Left renal pelvis (tissue), 4 donors: ENCODE measurements at regions not wholly inside any gene's neighbourhood (a gene's known extent, or its start where the extent isn't known, plus 50 kb on each side); places are given as distances from the start of the nearest gene placed in this dataset.

Experiments
- DNase-seq, 4 donors: peaks; one replicate each; pipeline ENCODE4 v3.0.0-alpha.2; 2013; ENCODE audit warnings: low read depth in 4 of 4, low spot score in 3 of 4

DNA sequence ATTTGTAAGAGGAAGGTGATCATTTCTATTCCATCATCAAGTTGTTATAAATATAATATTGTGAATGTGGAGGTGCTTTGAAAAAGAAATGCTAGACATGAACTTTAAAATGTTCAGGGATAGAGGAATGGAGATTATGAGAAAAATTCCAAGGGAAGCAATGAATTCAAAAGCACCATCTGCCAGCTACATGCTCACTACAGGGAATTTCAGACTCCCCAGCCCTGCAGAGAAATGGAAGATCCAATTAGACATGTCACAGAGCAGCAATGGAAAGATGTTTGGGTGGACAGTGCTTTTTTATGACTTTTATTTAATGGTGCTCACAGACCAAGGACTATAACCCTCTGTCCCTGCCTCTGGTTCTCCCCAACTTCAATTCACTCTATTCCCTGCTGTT is 209.7 kb downstream of the ESM1 start:
- no peak for DNase-seq

- no peak for DNase-seq
Observed at GRCh38 chr5:54774281-54775170, 210.9 kb downstream of the ESM1 start.

- no peak for DNase-seq
Observed at GRCh38 chr5:54772684-54773083, 212.7 kb downstream of the ESM1 start.

GRCh38 chr5:54772231-54772630 is 213.2 kb downstream of the ESM1 start:
- DNase-seq: no peak

GRCh38 chr5:54769746-54770145 is 215.6 kb downstream of the ESM1 start:
- no peak for DNase-seq

GRCh38 chr5:54769072-54769471 is 216.3 kb downstream of the ESM1 start:
- no peak for DNase-seq

DNA sequence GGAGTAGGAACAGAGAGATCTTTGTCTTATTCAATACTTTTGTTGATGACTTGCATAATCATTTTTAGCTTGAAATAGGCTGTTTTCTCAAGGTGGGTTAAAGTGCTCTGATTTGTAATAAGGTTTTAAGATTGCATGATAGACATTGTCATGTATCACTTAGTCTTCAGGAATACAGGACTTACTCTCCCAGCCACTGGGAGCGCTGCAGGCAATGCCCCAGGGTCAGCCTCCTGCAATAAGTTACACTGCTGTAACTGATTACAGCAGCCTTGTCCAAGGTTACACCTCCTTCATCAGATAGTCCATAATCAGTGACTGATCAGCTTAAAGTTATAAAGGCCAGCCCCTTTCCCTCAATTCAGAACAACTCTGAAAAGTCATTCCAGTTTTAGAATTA is 218.6 kb downstream of the ESM1 start:
- no peak for DNase-seq

DNA sequence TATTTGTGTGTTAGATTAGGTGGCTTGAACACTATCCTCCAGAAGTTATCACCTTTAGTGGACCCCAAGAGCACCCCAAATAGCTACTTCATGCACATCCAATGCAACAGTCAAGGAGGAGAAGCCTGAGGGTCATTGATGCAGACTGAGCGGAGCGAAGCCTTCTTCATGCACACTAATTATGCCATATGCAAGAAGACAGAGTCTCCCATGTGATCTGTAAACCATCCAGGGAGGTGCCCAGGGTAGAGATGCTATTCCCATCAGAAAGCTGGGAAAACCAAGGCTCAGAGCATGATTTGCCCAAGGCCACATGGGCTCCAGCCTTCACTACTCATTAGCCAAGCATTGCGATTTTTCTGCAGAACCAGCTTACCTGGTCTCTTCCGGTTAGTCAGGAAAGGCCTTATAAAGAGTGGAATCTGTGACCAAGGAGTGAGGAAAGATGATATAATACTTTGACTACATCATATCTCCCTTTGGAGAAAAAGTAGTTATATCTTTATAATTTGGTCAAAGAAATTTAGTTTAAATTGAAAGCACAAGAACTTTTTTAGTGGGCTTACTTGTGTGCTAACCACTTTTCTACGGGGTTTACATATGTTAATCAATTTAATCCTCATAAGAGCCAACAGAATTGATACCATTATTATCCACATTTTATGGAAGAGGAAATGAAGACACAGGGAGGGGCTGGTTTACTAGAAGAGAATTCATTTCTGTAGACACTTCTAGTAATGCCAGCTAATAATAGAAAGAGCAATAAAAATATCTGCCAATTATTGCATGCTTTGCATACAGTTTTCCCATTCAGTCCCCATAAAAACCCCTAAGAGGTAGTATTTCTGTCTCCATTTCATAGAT is 220.0 kb downstream of the ESM1 start:
- no peak for DNase-seq

- DNase-seq: no peak
Observed at GRCh38 chr5:54764102-54765090, 221.0 kb downstream of the ESM1 start.

GRCh38 chr5:54761213-54761701 is 224.1 kb downstream of the ESM1 start:
- no peak for DNase-seq

DNA sequence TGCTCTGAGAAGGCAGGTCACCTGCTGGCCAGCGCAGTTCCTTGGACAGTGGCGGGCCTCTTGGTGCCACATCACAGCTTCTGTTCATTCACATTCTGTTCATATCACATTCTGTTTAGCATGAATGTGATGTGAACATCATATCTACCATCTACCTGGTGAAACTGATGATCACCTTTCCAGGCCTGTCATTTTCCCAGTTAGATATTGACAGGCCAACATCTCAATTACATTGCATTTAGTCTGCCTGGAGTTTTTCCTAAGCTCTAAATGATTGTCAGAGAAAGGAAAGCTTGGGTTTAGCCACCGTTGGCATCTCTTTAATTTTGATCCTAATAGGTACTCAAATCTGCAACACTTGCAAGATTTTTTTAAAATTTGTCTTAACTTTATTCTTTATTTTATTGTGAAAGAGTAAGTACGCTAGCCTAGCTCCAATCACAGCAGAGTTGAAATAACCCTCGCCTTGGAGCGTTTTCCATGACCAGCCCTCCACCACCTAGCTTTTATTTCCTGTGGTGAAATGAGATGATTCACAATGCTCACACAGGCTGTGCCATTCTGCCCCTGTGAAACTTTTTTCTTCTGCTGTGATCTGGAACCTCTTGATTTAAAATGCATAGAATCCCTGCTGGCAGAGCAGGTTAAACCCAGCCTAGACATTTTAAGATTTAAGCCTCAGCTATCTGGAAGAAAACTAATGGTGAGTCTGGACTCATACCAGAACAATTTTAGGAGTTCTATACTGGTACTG is 225.0 kb downstream of the ESM1 start:
- no peak for DNase-seq

GRCh38 chr5:54758038-54758437 is 227.4 kb downstream of the ESM1 start:
- no peak for DNase-seq

- no peak for DNase-seq
Observed at GRCh38 chr5:54757541-54757940, 227.9 kb downstream of the ESM1 start.

DNA sequence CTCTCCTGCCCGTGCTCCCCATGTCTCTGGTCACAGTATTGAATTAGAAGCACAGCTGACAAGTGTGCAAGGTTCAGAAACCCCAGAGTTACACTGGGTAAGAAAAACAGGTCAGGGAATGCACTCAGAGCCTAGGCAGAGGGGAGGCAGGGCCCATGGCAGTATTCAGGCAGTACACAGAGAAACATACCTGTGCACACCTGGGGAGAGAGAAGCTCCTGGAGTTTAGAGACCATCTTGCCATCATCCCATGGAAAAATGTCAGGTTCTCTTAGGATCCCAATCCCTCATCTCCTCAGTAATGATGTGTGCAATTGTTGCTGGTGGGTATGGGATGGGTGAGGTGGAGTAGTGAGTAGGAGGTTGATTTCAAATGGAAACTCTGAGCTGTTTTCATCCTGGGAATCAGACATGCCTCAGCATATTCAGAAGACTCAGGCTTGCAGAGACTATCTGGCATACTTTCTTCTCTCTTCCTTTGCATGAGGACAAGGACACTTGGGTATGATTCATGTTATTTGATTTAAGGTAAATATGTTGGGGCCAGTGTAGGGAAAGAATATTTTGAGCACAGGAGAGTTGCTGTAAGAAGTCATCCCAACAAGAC is 228.5 kb downstream of the ESM1 start:
- no peak for DNase-seq

- no peak for DNase-seq
Observed at GRCh38 chr5:54756301-54756700, 229.1 kb downstream of the ESM1 start.

GRCh38 chr5:54754878-54755277 is 230.5 kb downstream of the ESM1 start:
- DNase-seq: no peak

DNA sequence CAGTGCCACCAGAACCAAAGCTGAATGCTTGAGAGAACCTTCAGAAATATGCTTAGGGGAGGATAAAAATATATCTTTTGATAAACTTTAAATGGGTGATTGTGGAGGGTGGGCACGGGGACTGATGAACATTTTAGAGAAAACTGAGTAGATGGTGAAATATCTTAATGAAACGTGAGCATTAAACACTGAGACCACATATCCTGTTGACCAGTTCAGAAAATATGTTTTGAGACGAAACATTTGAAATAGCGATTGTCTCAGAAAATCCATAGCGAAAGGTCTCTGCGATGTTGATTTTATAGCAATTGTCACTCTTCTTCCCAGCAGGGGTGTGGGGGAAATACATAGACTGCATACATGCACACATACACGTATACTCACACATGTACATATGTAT is 231.0 kb downstream of the ESM1 start:
- DNase-seq: no peak

GRCh38 chr5:54753753-54754152 is 231.6 kb downstream of the ESM1 start:
- no peak for DNase-seq

DNA sequence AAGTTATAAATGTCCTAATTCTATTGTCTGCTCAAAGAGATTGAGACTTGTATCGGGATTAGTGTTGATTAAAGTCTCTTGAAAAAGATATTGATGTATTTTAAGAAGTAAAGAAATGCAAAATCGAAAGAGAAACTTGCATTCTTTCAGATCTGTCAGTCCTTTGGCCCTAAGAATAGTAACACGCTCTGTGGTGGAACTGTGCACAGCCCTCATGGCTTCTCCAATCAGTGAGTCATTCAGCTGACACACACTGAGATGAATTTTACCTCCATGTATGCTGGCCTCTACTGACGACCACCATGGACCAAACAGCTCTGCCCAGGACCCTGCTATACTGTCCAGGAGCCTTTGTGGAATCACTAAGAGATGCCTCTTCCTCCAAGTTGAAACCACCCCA is 232.4 kb downstream of the ESM1 start:
- DNase-seq: no peak
